ENCODE measurements at regions not wholly inside any gene's neighbourhood (a gene's known extent, or its start where the extent isn't known, plus 50 kb on each side); places are given as distances from the start of the nearest gene placed in this dataset.

DNA sequence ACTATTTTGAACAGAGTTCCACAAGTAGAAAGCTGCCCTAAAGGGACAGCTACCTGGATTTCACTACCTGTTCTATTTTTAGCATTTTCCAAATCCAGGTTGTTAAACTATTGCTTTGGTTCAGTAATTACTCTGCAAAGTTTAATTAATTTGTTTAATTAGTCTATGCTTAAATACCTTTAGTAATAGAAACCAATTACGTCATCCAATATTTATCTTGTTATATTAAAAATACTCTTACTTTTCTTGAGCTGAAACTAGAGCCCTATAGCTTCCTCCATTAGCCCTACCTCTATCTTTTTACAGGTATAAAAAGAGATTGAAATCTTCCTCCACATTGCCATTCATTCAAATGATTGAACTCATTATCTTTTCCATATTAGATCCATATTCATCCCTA lies 514.6 kb downstream of the DSC3 start:
- DNase-seq (ENCODE audit: low spot score), result no peak

DNA sequence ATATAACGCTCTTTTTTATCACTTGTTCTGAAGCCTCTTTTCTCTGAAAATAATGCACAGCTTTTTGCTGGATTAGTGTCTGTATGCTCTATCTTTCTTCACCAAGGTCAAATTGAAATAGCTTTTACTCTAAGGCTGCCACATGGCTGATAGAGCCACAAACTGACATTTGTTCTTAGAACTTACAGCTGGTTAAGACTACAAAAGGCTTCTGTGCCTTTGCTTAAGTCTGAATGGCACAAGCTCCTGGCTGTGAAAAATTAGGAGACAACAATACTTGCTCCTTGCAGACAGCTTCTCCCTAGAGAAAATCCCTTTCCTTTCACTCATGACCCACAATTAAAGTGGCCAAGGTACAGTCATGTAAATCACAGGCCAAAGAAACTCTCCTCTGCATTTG lies 515.3 kb downstream of the DSC3 start:
- DNase-seq (ENCODE audit: low spot score), result no peak

DNA sequence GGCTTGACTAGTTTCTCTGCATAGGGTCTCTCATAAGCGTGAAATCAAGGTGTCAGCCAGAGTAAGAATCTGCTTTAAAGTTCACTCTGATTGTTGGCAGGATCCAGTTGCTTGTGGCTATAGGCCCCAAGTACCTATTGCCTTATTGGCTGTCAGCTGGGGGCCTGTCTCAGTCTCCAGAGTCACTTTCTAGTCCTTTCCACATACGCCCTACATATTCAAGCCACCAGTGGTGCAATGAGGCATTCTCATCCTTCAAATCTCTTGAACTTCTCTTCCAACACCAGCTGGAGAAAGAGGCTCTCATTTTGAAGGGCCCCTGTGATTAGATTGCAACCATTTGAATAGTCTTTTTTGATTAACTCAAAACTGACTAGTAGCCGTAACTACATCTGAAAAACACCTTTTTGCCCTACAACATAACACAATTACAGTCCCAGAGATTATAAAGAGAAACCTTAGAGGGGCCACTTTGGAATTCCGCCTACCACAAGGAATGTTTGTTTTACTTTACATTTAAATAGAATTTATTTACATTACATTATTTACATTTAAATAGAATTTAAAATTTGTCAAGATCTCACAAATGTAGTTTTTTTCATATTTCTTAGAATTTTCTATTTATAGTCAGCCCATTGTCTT lies 520.1 kb downstream of the DSC3 start:
- no peak for DNase-seq (ENCODE audit: low spot score)

DNA sequence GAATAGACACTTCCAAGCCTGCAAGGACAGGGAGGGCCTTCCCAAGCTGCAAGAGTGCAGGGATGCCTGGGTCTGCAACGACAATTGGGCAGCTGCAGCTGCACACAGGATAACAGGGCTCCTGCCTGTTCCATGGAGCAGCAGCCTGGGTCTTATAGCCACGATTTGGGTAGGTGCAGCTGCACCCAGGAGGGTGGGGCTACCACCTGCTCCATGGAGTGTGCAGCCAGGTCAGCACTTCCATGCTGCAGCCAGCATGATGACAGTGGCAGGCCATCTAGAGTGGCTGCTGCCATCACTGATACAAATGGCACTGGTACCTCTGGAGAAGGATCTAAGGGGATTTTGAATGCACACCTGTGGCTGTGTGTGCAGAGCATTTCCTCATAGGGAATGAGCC lies 528.5 kb downstream of the DSC3 start:
- no peak for DNase-seq (ENCODE audit: low spot score)

DNA sequence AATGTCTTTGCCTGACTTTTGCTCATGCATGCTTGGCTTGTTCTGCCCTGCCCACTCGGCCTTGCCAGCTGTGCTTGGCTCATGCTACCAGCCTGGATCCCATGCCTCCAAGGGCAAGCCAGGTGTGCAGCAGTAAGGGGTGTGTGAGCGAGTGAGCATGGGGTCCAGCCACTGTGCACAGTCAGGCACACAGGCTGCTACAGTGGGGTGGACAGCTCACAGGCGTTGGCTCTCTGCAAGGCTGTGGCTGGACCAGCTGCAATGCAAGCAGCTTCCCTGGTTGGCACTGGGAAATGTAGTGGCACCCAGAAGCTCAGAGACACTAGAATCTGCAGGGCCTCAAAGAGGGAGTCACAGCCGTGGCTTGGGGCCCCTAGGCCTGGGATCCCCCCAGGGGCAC lies 529.7 kb downstream of the DSC3 start:
- DNase-seq (ENCODE audit: low spot score), result no peak

DNA sequence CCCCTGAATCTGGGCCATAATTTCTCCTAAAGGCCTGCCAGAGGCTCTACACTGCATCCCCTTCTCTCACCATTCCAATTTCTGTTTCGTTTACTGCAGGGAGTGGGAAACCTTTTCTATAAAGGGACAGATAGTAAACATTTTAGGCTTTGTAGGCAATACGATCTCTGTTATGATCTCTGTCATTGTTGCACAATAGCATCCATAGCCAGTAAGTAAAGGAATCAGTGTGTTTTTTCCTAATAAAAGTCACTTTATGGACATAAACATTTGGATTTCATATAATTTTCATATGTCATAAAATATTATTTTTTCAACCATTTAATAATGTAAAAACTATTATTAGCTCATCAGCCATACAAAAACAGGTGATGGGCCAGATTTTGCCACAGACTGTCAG lies 531.7 kb downstream of the DSC3 start:
- no peak for DNase-seq (ENCODE audit: low spot score)

DNA sequence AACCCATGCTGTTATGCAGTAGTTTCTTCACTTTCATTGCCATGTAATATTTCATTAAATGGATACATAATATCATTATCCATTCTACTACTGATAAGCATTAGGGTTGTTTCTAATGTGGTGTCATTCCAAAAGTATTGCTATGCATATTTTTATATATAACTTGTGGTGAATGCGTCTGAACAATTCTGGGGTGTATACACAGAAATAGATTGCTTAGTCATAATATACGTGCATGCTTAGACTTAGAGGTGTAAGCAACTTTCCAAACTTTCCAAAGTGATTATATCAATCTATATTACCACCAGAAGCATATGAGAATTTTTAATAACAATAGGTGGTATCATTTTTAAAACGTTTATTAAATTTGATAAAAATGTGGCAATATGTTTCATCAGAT lies 540.9 kb downstream of the DSC3 start:
- no peak for DNase-seq (ENCODE audit: low spot score)

DNA sequence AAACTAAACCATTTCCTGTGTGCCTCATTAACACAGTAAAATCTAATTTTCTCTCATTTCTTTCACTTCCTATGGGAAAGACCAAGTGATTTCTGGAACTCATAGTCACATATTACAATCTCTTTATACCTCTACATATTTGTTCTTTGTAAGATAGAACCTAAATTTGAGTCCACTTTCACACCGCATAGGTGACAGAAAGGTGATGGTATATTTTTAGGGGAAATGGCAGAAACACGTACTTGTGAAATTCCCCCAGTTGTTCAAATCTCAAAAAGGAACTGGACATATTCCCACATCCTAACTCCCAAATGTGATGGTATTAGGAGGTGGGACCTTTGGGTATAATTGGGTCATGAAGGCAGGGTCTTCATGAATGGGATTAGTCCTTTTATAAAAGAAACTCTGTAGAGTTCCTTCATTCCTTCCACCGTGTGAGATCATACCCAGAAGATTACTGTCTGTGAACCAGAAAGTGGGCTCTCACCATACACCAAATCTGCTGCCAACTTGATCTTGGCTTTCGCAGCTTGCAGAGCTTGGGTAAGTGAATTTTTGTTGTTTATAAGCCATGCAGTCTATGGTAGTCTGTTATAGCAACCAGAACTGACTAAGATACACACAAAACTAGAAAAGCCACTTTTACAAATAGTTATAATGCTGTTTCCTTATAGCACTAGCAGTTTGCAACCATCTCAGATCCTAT lies 542.1 kb downstream of the DSC3 start:
- no peak for DNase-seq (ENCODE audit: low spot score)

DNA sequence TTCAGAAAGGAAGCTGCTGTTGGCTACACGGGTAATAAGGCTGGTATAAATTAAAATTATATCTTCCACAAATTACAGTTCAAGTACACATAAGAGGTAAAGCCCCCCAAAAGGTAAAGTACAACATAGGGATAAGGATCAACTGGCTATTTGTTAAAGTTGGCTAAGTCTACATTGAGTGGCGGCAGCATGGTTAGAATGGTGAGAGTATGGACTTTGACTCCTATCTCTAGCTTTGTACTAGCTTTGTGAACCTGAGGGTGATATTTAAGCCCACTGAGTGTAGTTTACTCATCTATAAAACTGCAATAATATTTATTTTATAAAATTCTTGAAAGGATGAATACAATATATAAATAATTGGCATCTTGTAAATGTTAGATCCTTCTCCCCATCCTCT lies 542.8 kb downstream of the DSC3 start:
- DNase-seq (ENCODE audit: low spot score), result no peak

DNA sequence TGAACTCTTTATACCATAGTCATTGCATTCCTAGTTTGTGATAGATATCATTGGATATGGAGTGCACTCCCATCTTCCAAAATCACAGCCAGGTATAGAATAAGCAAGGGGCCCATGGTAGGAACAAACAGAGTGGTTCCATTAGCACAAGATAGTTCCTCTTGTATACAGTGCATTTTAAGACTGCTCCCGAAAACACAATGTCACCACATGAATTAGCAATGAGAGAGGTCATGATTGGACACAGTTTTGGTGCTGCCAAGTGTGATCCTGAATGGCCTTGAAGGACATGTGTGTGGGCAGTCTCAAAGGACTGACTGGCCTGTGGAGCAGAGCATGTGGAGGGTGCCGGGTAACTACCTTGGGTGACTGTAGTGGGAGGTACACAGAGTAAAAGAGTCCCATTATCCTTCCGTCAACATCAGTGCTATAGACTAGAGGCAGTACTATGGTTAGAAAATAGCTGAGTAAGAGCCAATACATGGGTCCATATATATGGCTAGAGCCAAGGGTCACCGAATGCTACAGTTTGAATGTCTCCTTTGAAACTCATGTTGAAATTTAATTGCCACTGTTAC lies 549.9 kb downstream of the DSC3 start:
- no peak for DNase-seq (ENCODE audit: low spot score)

DNA sequence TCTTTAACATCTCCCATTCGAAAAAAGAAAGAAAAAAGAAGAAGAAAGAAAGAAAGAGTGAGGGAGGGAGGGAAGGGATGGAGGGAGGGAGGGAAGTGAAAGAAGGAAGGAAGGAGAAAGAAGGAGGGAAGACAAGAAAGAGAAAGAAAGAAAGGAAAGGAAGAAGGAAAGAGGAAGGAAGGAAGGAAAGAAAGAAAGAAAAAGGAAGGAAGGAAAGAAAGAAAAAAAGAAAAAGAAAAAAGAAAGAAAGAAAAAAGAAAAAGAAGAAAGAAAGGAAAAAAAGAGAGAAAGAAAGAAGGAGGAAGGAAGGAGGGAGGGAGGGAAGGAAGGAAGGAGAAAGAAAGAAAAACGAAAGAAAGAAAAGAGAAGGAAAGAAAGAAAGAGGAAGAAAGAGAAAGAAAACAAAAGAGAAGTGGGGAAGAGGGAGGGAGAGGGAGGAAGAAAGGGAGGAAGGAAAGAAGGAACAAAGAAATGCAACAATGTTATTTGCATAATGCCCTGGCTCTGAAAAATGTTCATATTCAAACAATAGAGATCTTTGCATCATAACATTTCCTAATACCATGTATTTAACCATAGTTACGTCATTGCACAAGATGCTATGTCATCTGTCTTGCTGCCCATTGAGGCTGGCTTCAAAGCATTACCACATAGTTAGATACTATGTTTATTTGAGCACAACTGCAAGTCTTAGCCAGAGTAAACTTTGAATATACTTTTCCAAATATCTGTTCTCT lies 550.6 kb downstream of the DSC3 start:
- no peak for DNase-seq (ENCODE audit: low spot score)

DNA sequence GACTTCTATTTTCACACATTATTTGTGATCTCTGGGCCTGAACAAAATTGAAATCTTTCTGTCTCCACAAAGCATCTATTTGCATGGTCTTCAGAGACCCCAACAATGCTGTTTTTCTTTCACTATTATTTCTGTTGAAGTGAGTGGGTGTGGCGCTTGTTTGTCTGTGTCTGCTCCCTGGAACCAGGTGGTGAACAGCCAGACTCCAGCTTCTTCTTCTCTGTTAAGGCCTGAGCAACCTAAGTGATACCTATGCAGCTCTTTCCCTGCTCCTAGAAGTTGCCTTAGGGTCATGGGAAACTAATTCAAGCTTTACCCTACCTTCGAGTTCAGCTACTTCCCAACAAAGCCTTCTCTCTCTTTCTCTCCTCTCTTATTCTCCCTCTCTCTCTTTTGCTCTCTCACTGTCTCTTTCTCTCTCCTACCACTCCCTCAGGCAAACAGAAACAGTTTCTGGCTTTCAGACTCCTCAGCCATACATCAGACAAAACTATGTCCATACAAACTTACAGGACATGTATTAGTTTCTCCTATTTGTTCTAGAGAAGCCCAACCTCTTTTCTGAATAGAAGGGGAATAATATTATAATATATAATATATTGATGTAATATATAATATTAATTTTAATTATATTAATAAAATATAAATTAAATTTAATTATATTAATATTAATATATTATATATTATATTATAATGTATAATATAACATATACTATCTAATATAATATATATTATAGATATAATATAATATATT lies 552.5 kb downstream of the DSC3 start:
- no peak for DNase-seq (ENCODE audit: low spot score)

DNA sequence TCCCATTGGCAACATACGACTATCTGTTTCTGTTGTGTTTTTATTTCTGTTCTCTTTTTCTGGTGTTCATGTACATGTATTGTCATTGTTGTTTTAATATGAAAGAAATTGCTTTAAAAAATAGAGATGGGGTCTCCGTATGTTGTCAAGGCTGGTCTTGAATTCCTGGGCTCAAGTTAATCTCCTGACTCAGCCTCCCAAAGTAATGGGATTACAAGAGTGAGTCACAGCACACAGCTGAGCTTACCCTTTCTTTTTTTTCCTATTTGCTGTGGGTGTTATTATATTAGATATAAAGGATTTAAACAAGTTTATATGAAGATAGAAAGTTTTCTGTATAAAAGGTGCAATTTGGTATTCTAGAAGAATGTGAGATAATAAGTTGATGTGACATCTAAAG lies 554.6 kb downstream of the DSC3 start:
- no peak for DNase-seq (ENCODE audit: low spot score)

DNA sequence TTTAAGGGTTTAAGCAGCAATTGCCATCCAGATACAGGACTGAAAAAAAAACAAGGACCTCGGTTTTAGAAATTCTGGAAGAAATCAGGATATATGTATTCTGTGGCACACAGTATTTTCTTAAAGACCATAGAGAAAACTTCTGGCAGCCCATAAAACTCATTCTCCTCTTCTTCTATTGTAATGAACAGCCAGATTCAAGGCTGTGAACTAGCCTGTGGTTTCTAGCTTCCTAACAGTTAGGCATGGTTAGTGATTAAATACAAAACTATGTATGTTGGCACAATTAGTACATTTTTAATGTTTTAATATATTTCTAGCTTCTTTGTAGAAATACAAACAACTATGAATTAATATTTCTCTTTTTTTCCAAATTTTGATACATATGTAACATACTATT lies 555.7 kb downstream of the DSC3 start:
- DNase-seq (ENCODE audit: low spot score), result no peak

DNA sequence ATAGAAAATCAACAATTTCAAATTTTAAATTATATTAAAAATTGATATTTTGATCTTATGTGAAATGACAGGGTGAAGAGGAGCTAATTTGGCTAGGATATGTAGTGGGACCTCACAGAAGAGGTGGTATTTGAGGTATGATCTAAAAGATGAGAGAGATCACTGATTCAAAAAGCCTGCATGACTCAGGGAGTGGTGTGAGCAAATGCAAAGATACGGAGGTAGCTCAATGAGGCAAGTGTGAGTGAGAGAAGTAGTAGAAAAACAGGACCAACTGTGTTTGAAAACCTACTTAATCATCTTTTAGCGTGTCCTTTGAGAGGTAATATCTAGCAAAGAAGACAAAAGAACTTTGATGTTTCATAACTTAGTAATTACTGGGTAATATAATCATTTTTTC lies 557.5 kb downstream of the DSC3 start:
- DNase-seq (ENCODE audit: low spot score), result no peak

DNA sequence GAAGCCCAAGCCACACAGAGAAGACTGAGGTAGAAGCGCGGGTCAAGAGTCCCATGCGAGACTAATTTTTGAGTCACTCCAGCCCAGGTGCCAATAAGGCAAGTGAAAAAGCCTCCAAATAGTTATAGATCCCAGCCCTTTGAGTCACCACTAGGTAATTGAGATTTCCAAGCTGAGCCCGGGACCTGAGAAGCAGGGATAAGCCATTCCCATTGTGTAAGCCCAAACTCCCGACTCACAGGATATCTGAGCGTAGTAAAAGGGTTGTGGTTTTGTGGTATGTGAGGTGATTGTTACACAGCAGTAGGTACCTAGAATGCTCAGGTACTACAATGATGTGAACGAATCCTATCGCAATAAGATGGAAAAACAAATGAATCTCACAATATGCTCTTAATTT lies 560.7 kb downstream of the DSC3 start:
- DNase-seq (ENCODE audit: low spot score), result no peak

DNA sequence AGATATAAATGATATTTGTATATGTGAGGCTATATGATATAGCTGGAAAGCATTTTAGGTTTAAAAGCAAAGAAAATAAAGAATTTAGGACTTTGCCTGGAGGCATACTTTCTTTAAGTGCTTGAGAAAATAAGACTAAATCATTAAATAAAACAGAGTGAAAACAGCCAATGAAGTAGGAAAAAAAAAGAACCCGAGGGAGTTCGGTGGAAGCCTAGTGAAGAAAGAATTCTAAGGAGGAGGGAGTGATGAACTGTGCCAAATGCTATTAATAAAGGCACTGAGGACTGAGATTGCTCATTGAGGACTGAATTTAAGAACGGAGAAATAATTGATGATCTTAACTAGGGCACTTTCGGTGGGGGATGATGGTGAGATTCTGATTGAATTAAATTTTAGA lies 573.5 kb downstream of the DSC3 start:
- DNase-seq (ENCODE audit: low spot score), result no peak

DNA sequence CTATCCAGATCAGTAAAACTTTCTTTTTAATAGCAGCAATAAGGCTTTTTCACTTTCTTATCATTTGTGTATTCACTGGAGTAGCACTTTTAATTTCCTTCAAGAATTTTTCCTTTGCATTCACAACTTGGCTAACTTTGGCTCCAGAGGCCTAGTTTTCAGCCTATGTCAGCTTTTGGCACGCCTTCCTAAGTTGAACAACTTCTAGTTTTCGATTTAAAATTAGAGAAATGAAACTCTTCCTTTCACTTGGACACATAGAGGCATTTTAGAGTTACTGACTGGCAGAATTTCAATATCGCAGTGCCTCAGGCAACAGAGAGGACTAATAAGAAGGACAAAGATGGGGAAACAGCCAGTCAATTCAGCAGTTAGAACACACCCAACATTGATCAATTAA lies 577.4 kb downstream of the DSC3 start:
- no peak for DNase-seq (ENCODE audit: low spot score)

DNA sequence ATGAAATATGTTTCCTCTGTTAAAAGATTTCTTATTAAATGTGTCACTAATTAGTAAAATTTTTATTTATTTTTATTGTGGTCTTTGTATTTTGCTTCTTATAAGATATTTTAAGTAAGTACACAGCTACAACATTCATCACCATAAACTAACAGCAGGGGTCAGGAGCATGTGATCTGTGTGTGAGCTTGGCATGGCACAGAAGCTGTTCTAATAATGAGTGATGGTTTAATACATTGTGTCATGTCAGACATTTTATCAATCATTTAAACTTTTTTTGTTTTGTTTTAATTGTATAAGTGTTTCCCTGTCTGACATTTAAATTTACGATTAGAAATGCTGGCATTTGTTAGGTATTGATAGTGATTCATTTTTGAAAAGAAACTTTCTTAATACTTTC lies 585.4 kb downstream of the DSC3 start:
- DNase-seq (ENCODE audit: low spot score), result peak; percentile 44

DNA sequence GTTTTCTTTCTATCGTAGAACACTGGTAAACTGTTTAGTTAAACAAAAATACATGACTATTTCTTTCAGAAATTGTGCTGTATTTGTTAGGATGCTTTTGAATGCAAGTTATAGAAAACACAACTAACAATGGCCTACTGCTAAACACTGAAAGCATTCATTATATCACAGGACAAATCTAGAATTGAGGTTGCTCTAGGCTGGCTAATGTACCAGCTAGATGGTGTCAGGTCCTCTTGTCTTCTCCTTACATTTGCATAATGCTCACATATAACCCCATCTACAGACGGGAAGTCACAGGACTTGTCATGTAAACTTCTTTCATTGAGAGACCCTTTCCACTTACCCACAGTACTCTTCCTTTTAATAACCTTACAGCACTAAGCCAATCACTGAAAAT lies 586.8 kb downstream of the DSC3 start:
- DNase-seq (ENCODE audit: low spot score), result no peak

DNA sequence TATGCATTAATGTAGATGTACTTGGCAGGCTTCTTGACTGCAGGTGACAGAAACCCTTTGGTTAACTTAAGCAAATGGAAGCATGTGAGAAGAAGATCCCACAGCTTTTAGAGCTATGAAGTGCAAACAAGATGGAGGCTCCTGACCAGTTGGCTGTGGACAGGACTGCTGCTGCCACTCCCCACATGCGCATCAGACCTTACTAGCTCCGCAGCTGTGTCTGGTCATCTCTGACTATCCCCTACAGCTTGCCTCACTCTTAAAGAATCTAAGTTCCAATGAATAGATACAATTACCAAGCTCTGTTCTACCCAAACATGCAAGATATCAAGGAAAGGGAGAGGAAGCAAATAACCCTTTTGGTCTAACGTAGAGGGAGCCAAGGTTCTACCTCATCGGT lies 587.6 kb downstream of the DSC3 start:
- no peak for DNase-seq (ENCODE audit: low spot score)

DNA sequence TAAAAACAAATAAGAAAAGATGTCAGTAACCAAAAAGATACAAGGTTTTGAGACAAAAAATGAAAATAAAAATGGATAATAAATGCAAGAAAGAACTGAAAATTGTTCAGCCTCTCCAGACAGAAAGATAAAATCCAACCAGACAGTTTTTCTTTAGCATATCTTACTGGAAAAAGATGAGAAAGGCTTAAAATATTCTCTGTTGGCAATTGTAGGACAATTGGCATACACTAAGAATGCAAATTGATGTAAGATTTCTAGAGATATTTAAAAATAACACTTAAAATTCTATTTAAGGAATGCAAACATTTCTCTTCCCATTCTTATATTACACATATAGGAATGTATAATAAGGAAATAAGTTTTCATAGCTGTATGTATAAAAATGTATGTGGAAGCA lies 590.6 kb downstream of the DSC3 start:
- no peak for DNase-seq (ENCODE audit: low spot score)

DNA sequence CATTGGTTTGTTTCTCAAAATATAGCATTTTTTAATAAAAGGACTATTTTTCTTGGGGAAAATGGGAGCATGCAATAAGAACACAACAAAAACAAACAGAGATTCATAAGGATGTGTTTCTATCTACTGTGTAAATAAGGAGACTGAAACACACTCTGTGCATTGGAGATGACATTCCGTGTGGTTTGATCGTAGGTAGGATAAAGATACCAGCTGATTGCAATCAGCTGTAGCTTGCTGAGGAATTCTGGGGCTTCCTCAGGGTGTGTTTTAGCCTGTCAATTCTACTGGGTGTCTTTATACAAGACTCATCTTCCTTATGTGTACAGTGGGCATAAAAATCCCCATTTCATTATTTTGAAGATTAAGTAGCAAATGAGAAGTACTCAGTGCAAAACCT lies 591.6 kb downstream of the DSC3 start:
- DNase-seq (ENCODE audit: low spot score), result no peak
